ENCODE measurements at regions not wholly inside any gene's neighbourhood (a gene's known extent, or its start where the extent isn't known, plus 50 kb on each side); places are given as distances from the start of the nearest gene placed in this dataset.

DNA sequence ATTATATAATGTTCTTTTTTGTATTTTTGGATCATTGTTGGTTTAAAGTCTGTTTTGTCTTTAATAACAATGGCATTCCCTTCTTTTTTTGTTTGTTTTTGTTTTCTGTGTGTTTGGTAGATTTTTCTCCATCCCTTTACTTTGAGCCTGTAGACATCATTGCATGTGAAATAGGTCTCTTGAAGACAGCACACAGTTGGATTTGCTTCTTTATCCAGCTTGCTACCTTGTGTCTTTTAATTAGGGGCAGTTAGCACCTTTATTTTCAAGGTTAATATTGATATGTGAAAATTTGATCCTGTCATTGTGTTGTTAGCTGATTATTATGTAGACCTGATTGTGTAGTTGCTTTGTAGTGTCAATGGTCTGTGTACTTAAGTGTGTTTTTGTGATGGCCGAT lies 235.7 kb downstream of the KCNJ3 start:
- Histone ChIP-seq H3K27me3 (replicated peaks; ENCODE audit: control insufficient read depth, insufficient read depth, low read length) (no peaks in the 10 kb centered on the region), H3K36me3 (ENCODE audit: control insufficient read depth, insufficient read depth, low read length) (no peaks in the 10 kb centered on the region), H3K4me3 (replicated peaks; ENCODE audit: low read depth, low read length) (no peak overlapping the region)
- no peak for DNase-seq (ENCODE audit: extremely low read depth, insufficient read length)
- TF ChIP-seq, protein P1, sequence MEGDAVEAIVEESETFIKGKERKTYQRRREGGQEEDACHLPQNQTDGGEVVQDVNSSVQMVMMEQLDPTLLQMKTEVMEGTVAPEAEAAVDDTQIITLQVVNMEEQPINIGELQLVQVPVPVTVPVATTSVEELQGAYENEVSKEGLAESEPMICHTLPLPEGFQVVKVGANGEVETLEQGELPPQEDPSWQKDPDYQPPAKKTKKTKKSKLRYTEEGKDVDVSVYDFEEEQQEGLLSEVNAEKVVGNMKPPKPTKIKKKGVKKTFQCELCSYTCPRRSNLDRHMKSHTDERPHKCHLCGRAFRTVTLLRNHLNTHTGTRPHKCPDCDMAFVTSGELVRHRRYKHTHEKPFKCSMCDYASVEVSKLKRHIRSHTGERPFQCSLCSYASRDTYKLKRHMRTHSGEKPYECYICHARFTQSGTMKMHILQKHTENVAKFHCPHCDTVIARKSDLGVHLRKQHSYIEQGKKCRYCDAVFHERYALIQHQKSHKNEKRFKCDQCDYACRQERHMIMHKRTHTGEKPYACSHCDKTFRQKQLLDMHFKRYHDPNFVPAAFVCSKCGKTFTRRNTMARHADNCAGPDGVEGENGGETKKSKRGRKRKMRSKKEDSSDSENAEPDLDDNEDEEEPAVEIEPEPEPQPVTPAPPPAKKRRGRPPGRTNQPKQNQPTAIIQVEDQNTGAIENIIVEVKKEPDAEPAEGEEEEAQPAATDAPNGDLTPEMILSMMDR (IDR thresholded peaks at IDR 0.05; ENCODE audit: insufficient read depth, low read length, poor library complexity, severe bottlenecking): no peak

DNA sequence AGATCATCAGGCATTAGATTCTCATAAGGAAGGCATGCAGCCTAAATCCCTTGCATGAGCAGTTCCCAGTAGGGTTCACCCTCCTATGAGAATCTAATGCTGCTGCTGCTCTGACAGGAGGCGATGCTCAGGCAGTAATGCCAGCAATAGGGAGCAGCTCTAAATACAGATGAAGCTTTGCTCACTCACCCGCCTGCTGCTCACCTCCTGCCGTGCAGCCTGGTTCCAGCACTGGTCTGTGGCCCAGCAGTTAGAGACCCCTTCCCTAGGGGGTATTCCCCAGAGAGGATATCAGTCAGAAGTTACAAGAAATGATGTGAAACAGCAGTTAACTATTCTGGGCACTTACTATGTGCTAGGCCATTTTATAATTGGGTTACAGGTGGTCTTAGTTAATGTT lies 226.0 kb downstream of the KCNJ3 start:
- TF ChIP-seq, protein P1 (IDR thresholded peaks at IDR 0.05; ENCODE audit: insufficient read depth, low read length, poor library complexity, severe bottlenecking): no peak
- no peaks in the 10 kb centered on the region for H3K27me3 ChIP-seq (replicated peaks; ENCODE audit: control insufficient read depth, insufficient read depth, low read length)
- no peak overlapping the region for H3K4me3 ChIP-seq (replicated peaks; ENCODE audit: low read depth, low read length)
- no peaks in the 10 kb centered on the region for H3K36me3 ChIP-seq (ENCODE audit: control insufficient read depth, insufficient read depth, low read length)
- DNase-seq (ENCODE audit: extremely low read depth, insufficient read length): no peak

GRCh38 chr2:154914561-154914960 lies 216.1 kb downstream of the KCNJ3 start:
- no peak for DNase-seq (ENCODE audit: extremely low read depth, insufficient read length)
- TF ChIP-seq, protein P1 (IDR thresholded peaks at IDR 0.05; ENCODE audit: insufficient read depth, low read length, poor library complexity, severe bottlenecking): no peak
- Histone ChIP-seq H3K36me3 (ENCODE audit: control insufficient read depth, insufficient read depth, low read length) (no peaks in the 10 kb centered on the region), H3K27me3 (replicated peaks; ENCODE audit: control insufficient read depth, insufficient read depth, low read length) (no peaks in the 10 kb centered on the region), H3K4me3 (replicated peaks; ENCODE audit: low read depth, low read length) (no peak overlapping the region)

DNA sequence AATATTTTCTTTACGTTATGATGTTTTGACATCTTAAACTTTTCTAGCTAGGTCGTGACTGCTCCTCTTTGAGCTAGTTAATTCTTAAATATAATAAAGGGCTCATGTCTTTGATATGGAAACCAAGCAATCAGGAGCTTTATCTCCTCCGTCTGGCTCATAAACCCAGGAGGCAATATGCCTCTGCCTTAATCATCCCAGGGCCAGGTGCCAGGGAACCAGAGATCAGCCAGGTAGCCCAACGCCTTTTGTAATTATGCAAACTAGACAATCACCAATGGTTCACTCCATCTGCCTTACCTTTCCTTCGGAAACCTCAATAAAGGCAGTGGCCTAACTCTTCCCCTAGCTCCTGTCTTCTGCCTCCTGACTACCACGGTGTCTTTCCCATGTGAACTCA lies 213.7 kb downstream of the KCNJ3 start:
- DNase-seq (ENCODE audit: extremely low read depth, insufficient read length): no peak
- Histone ChIP-seq H3K27me3 (replicated peaks; ENCODE audit: control insufficient read depth, insufficient read depth, low read length) (no peaks in the 10 kb centered on the region), H3K36me3 (ENCODE audit: control insufficient read depth, insufficient read depth, low read length) (no peaks in the 10 kb centered on the region), H3K4me3 (replicated peaks; ENCODE audit: low read depth, low read length) (no peak overlapping the region)
- TF ChIP-seq, protein P1 (IDR thresholded peaks at IDR 0.05; ENCODE audit: insufficient read depth, low read length, poor library complexity, severe bottlenecking): no peak

DNA sequence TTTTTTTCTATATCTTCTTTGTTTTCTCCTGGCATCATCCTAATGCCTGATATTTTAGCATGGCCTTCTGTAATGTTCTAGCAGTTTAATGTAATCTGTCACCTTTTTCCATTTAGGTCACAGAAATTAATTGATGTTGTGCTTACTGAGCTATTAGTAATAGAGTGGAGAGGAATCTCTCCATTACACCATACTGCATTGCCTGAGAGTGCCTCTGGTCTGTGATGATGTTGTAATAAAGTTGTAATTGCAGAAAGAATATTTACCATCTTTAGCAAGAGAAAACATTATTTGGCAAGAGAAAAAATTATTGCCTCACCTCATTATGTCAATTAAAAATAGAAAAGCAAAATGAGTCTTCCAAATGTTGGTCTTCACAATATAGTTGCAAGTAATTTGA lies 213.2 kb downstream of the KCNJ3 start:
- TF ChIP-seq, protein P1 (IDR thresholded peaks at IDR 0.05; ENCODE audit: insufficient read depth, low read length, poor library complexity, severe bottlenecking): no peak
- H3K36me3 ChIP-seq (ENCODE audit: control insufficient read depth, insufficient read depth, low read length): no peaks in the 10 kb centered on the region
- no peak for DNase-seq (ENCODE audit: extremely low read depth, insufficient read length)

DNA sequence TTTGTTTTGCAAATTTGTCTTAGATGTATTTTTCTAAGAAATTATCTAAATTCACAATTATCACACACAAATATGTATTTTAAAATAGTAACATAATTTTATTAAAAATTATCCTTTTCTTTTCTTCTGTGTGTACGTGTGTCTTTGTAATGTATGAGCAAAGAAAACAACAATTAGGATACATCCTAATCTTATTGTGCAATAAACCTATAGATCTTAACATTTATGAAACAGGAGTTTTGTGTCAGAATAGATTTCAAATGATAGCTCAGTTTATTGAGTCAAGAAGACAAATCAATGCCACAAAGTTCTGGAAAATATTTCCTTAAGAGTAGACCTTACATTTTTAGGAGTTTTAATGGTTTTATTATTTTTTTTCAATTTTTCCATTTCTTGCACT lies 212.2 kb downstream of the KCNJ3 start:
- no peak for DNase-seq (ENCODE audit: extremely low read depth, insufficient read length)
- Histone ChIP-seq H3K36me3 (ENCODE audit: control insufficient read depth, insufficient read depth, low read length) (no peaks in the 10 kb centered on the region), H3K27me3 (replicated peaks; ENCODE audit: control insufficient read depth, insufficient read depth, low read length) (no peaks in the 10 kb centered on the region), H3K4me3 (replicated peaks; ENCODE audit: low read depth, low read length) (no peak overlapping the region)
- TF ChIP-seq, protein P1 (IDR thresholded peaks at IDR 0.05; ENCODE audit: insufficient read depth, low read length, poor library complexity, severe bottlenecking): no peak

More for the DNA sequence above, 213.2 kb downstream of the KCNJ3 start:
- H3K27me3 ChIP-seq (replicated peaks; ENCODE audit: control insufficient read depth, insufficient read depth, low read length): no peaks in the 10 kb centered on the region
- no peak overlapping the region for H3K4me3 ChIP-seq (replicated peaks; ENCODE audit: low read depth, low read length)
